Colon (tissue), 2 donors: ENCODE measurements at regions not wholly inside any gene's neighbourhood (a gene's known extent, or its start where the extent isn't known, plus 50 kb on each side); places are given as distances from the start of the nearest gene placed in this dataset.
"Not testable (repeated sequence)": the region's sequence is repeated elsewhere in the genome, so short reads cannot be mapped to it uniquely, and the experiment has no call there.

Source experiments
- FAIRE-seq: peaks from 2 replicates; lab custom pipeline; 2012; peaks lifted over from hg19 to GRCh38; lab: Jason Lieb, UNC
- donor health status: control.
- donor health status: control.

DNA sequence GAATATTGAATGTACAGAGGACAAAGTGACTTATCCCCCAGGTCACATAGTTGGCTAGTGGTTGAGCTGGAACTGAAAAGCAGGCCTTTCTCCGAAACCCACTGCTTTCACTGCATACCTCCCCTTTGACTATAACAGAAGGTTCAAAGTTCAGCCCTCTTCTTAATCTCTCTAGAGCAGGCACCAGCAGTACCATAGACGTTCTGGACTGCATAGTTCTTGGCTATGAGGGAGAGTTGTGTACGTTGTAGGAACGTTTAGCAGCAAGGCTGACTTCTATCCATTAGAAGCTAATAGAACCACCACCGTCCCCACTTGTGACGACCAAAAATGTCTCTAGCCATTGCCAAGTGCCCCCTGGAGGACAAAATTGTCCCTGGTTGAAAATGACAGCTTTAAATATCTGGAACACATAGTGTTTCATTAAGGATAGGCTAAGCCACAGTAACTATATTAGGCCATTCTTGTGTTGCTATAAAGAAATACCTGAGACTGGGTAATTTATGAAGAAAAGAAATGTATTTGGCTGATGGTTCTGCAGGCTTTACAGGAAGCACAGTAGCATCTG is 123.8 kb upstream of the MTHFD1L start:
- no peak for FAIRE-seq

DNA sequence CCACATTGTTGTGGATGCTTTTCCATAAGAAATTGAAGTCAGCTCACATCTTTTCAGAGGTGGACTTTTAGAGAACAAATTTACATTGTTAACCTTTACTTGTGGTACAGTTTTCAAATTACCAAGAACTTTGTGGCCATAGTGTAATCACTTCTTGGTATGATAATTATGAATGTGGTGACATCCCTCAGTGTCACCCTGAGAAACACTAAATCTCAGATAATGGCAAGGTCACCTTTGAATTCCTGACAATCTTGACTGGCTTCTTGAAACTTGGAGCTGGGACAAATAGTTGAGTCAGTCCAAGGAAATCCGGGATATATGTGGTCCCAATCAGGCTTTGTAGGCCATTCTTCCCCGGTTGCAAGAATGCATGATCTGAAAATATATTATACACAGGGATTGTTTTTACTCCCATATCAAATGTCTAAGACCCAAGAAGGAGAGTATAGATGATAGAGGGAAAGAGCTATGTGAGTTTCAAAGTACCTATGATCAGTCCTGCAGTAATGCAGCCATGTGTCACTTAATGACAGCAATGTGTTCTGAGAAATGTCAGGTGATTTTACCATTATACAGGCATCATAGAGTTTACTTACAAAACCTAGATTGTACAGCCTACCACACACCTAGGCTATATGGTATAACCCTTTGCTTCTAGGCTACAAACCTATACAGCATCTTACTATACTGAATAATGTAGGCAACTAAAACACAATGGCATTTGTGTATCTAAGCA is 120.8 kb upstream of the MTHFD1L start:
- no peak for FAIRE-seq

- no peak for FAIRE-seq
These were observed 119.6 kb upstream of the MTHFD1L start for GRCh38 chr6:150745896-150746295.

DNA sequence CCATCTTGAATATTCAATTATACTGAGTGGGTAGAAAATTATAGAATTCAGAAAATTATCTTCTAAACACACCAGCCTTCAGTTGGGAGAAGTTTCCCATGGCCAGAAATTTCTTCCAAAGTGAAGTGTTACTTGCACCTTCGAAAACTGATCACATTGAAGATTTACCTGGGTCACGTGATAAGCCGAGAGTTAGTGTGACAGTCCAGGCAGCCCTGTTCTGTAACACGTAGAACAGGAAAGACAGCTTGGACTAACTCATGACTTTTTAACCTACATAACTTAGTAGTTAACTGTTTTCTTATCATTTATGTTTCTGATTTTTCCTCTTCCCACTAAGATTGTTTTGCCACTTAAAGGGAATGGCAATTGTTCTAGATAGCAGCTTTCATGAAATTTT is 118.3 kb upstream of the MTHFD1L start:
- FAIRE-seq: no peak

DNA sequence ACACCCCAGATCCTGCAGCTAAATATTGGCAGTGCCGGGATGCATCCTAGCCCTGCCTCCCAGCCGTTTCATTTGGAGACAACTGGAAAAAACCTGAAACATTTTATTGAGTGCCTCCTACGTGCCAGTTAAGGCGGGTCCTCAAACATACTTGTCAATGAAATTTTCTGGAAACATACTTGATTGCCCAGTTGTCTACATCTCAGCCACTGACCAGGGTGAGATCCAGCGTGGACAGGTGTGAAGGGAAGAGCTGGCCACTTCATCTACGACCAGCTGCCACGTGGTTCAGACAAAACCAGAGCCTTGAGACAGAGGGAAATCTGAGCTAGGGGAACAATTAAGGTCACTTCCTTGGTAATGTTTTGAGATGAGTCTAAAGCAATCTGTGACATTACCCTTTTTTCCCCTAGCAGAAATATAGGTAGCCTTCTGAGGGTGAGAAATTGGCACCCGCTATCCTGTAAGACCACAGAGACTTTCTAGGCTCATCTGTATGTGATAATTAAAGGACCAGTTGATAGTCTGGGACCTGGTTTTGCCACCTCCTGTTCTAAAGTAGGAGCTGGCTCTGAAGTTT is 116.3 kb upstream of the MTHFD1L start:
- FAIRE-seq: no peak

DNA sequence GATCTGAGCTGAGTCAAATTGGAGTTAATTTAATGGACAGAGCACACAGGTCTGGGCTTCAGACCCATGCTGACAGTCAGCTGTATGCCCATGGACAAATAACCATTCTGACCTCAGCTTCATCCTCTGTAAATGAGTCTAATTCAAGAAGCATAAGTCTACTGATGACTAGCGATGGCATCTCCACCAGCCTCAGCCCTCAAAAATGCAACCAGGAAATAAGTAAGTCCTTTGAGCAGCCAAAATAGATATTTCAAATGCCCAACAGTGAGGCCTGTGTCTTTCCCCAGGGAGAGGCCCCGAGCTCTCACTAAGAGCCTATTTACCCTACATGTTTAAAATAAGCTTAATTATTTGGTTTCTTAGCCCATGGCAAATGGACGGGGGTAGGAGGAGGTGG is 114.2 kb upstream of the MTHFD1L start:
- no peak for FAIRE-seq

- no peak for FAIRE-seq
These were observed 113.1 kb upstream of the MTHFD1L start for GRCh38 chr6:150752409-150752808.

DNA sequence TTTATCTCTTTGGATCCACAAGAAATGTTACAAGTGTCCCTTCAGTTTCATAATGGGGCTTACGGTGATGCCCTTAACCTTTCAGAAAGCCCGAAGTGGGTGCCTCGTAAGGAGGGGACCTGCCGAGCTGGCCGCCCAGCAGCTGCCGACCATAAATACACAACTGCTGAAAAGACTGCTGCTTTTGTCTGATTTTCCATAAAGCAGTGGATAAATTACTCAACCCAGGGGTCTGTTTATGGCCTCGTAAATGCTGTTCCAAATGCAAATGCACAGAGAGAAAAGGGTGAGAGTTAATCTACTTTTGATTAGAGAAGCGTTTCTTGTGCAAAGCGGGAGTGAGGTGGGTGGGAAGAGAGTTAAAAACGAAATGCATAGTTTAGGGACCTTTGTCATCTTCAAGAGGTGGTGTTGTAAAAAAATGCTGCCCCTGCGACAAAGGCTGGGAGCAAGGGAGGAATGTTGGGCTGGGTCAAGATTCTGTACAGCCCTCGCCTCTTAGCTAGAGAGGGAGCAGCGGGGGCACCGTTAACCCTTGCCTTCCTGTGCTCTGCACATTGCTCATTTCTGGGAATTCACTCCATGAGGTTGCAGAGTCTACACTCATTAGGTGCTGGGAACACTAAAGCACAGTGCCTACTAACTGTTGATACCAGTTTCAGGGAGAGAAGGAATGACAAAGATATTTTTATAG is 112.0 kb upstream of the MTHFD1L start:
- FAIRE-seq: no peak

DNA sequence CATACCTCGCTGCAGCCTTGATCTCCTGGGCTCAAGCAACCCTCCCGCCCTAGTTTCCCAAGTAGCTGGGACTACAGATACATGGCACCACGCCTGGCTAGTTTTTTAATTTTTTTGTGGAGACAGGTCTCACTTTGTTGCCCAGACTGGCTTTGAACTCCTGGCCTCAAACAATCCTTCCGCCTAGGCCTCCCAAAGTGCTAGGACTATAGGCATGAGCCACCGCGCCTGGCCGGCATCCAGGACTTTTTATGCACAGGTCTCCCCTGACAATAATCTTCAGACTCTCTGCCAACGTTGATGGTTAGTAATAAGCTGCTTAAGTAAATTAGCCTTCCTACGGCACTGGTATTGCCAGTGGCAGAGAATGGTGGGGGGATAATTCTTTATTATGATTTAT is 110.5 kb upstream of the MTHFD1L start:
- FAIRE-seq: no peak

DNA sequence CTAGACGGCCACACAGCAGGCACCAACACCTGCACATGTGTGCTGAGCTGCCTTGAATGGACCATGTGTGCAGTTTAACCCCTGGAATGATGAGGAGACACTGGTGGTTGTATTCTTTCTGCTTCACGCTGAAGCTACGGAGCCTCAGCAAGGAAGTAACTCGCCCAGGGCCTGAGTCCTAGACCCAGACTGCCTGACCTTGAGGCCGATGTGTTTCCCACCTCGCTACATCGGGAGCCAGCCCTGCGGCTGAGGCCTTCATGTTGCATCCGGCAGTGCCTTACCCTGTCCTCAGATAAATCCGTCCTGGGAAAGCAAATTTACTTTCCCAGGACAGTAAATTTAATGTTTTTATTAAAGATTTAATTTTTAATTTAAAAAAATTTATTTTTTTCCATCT is 110.0 kb upstream of the MTHFD1L start:
- FAIRE-seq: no peak

DNA sequence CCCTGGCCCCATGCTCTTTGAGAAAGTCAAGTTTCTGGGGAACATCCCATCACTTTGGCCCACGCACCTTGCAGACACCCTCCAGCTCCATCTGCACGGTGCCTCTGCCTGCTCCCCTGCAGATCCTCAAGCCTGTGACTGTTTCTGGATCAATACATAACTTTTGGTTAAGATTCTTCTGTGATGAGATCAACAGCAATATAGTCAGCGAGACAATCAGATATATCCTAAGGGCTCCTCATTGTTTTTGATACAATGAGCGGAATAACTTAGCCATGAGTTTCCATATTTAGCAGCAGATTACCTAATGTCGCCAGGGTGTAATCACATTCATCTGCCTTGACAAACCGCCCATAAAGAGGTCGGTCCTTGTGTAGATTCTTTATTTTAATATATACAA is 109.3 kb upstream of the MTHFD1L start:
- no peak for FAIRE-seq

- not testable (repeated sequence) for FAIRE-seq
These were observed 107.7 kb upstream of the MTHFD1L start for GRCh38 chr6:150757807-150758206.

DNA sequence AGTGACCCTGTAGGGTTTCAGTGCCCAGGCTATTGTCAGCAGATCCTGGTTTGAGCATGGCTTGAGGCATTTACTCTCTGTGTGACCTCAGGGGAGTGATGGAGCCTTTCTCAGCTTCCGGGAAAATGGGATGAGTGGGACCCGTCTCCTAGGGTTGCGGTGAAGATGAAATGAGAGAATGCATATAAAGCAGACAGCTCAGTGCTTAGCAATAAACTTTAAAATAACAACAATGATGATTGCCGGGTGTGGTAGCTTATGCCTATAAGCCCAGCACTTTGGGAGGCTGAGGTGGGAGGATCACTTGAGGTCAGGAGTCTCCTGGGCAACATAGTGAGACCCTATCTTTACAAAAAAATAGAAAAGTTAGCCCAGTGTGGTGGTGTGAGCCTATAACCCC is 106.0 kb upstream of the MTHFD1L start:
- FAIRE-seq: no peak

- no peak for FAIRE-seq
These were observed 103.7 kb upstream of the MTHFD1L start for GRCh38 chr6:150761771-150762170.

DNA sequence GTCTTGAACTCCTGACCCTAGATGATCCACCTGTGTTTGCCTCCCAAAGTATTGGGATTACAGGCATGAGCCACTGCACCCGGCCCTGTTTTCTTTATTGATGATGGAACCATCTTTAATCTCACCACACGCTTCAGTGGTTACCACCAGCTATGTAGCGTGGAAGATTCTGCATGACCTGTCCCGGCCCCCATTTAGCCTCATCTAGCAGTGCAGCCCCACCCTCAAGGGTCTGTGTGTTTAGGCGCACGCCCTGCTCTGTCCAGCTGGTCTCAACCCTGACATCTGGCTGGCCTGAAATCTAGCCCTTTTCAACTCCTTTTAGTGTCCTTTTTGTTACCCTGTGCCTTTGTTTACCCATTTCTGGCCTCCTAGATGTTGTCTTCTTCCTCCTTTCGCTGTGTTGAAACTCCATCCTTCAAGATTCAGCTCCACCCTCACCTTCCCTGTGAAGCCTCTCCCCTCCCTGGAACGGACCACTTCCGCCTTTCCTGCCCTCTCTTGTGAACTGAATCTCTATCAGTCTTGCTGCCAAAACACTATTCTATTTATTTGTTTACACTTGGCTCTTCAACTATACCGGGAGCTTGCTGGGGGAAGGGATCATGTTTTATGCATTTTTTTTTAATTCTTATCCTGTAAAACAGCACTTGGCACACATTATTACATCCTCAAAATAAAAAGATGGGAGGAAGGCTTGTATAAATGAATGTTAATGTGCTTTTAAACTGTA is 101.0 kb upstream of the MTHFD1L start:
- FAIRE-seq: no peak

- no peak for FAIRE-seq
These were observed 100.3 kb upstream of the MTHFD1L start for GRCh38 chr6:150765067-150765764.

DNA sequence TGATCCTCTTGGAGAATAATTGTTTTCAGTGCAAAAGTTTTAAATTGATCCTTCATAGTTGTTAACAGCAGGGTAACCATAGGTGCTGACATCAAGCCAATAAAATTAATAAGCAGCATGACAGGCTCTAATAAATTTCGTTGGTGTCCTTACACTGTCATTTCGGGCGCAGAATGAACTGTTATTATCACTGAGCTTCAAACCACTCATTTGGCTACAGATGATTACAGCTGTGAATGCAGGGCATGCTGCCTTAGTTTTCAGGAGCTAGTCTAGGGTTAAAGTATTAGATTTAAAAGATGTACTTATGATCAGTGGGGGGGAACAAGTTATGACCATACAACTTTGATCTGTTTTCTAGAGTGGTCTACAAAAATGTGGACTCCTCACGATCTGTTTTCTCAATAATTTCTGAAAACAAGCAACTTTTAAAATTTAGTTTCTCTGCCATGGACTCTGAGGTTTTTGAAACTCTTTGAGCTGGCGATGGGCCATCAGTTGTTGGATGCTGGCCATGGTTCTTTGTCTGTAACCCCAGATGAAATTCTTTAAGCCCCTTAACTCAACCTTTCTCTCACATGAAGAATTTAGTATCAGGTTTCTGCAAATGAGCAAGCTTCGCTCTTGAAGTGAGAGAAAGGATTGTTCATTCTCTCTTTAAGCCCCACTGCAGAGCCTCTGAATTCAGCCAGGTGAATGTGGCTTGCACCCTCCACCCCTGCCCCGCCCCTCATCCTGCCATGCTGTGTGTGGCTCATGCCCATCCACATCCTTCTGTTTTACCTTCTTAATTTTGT is 99.1 kb upstream of the MTHFD1L start:
- no peak for FAIRE-seq

DNA sequence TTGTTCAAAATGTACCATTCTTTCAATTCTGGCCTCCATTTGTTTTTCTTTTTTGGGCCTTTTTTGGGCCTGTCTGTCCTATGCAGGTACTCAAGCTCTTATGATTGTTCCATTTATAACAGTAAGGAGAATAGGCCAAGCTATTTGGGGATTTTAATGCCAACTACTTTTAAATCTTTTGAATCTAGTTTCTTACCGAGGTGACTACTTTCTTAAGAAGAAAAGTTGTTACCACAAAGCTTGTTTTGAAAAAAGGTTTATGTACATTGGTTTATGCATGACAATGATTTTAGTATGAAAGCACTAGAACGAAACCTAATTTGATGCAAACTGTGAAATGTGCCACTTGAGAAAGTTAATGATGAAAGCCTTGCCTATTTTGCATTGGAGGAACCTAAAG is 98.3 kb upstream of the MTHFD1L start:
- FAIRE-seq: no peak

DNA sequence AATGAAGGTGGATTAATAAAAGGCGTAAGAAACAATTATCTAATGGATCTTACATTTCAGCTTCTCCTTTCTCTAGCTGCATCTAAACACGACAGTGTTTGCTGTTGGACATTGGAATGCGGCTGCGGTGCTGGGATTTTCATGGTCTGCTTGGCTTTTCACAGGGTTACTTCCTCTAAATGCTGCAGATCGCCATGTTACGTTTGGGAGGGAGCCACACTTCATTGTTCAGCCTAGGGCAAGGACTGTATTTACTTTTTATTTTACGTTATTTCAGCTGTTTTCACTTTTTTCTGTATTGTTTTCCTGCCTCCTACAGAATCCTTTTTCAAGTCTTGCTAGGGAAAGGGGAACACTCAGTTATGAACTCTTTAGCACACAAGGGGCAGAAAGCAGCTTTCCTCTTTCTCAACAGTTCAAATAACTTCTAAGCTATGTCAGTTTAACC is 97.9 kb upstream of the MTHFD1L start:
- no peak for FAIRE-seq

DNA sequence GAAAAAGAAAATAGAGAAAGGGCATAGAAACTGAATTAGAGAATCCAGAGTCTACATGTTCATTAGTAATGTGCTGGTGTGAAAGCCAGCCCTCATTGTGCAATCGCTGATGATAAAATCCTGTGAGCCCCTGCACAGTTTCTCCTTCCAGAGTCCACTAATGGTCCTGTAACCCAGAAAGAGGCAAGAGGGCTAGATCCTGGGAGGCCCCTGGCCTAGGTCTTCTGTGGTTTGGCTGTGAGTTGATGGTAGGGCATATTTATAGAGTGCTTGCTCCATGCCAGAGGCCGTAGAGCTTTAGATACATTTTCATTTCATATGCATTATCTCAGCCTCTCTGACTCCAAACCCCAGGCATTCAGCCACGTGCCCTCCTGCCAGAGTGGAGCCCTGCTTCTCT is 94.9 kb upstream of the MTHFD1L start:
- no peak for FAIRE-seq

- FAIRE-seq: no peak
These were observed 91.5 kb upstream of the MTHFD1L start for GRCh38 chr6:150773969-150774368.
